22Rv1 (cell line): ENCODE measurements at regions not wholly inside any gene's neighbourhood (a gene's known extent, or its start where the extent isn't known, plus 50 kb on each side); places are given as distances from the start of the nearest gene placed in this dataset.

ENCODE experiments used
- CTCF ChIP-seq: fragments of 450-650 bp; IDR thresholded peaks from 2 replicates; pipeline ENCODE4 v1.5.1; 2017; ENCODE audit warnings: mild to moderate bottlenecking
- ZFX ChIP-seq: fragments of 450-650 bp; IDR thresholded peaks from 2 replicates; pipeline ENCODE4 v1.6.1; 2017; ENCODE audit warnings: antibody characterized with exemption, borderline replicate concordance

- TF ChIP-seq CTCF = no peak
- no peak for TF ChIP-seq ZFX
Observed at GRCh38 chr20:39745380-39745779, 783.2 kb downstream of the DHX35 start.
